AG10803 (cell line): ENCODE measurements at regions not wholly inside any gene's neighbourhood (a gene's known extent, or its start where the extent isn't known, plus 50 kb on each side); places are given as distances from the start of the nearest gene placed in this dataset.
"Not testable (repeated sequence)": the region's sequence is repeated elsewhere in the genome, so short reads cannot be mapped to it uniquely, and the experiment has no call there.

Experiments
- DNase-seq: peaks from one replicate; pipeline ENCODE4 v3.0.0; 2010; ENCODE audit warnings: low read depth
- H3K4me3 ChIP-seq: 2 replicates; pipeline ENCODE4 v1.5.1; 2011; ENCODE audit warnings: mild to moderate bottlenecking, low read length, control low read depth
- CTCF ChIP-seq: conservative IDR thresholded peaks from 2 replicates; pipeline ENCODE4 v1.5.1; 2011; ENCODE audit warnings: mild to moderate bottlenecking, low read length, control low read depth, inconsistent platforms

GRCh38 chr3:106067711-106068110 is 198.9 kb upstream of the CBLB start:
- TF ChIP-seq CTCF: no peak
- no peak for DNase-seq
- no peak overlapping the region for H3K4me3 ChIP-seq

GRCh38 chr3:106068381-106068780 is 199.6 kb upstream of the CBLB start:
- no peak for TF ChIP-seq CTCF
- no peak overlapping the region for H3K4me3 ChIP-seq
- DNase-seq: peak; percentile 23

- no peak for TF ChIP-seq CTCF
- no peak overlapping the region for H3K4me3 ChIP-seq
- peak; percentile 55 for DNase-seq
Measured at GRCh38 chr3:106068795-106069194, 200.0 kb upstream of the CBLB start.

GRCh38 chr3:106070187-106070586 is 201.4 kb upstream of the CBLB start:
- no peak for DNase-seq
- H3K4me3 ChIP-seq: no peak overlapping the region
- TF ChIP-seq CTCF: no peak

- no peak for DNase-seq
- H3K4me3 ChIP-seq: no peak overlapping the region
- no peak for TF ChIP-seq CTCF
Measured at GRCh38 chr3:106071306-106071705, 202.5 kb upstream of the CBLB start.

- not testable (repeated sequence) for H3K4me3 ChIP-seq, DNase-seq
Measured at GRCh38 chr3:106072596-106072995, 203.8 kb upstream of the CBLB start.

- DNase-seq, H3K4me3 ChIP-seq: not testable (repeated sequence)
Measured at GRCh38 chr3:106073806-106074205, 205.0 kb upstream of the CBLB start.

- not testable (repeated sequence) for DNase-seq, H3K4me3 ChIP-seq
Measured at GRCh38 chr3:106075731-106076130, 206.9 kb upstream of the CBLB start.

- TF ChIP-seq CTCF: no peak
- no peak for DNase-seq
- no peak overlapping the region for H3K4me3 ChIP-seq
Measured at GRCh38 chr3:106078635-106079034, 209.8 kb upstream of the CBLB start.
